Endothelial cell of umbilical vein (primary cell): ENCODE measurements at regions not wholly inside any gene's neighbourhood (a gene's known extent, or its start where the extent isn't known, plus 50 kb on each side); places are given as distances from the start of the nearest gene placed in this dataset.

Source experiments
- BruUV-seq: library from RNA; stranded (reverse); fragments of 400-500 nt; replicated peaks from 2 replicates; lab custom pipeline; 2021; lab: Mats Ljungman, UMichigan
- CTCF ChIA-PET: fragments of 300-600, 350-600 bp; sonication (Branson Sonifier 250); formaldehyde crosslinking; loops from one replicate; lab custom pipeline; 2021; ENCODE audit warnings: antibody characterized with exemption, inconsistent platforms; lab: Charles Lee
- POLR2A ChIA-PET: fragments of 300-600, 350-600 bp; sonication (Branson Sonifier 250); formaldehyde crosslinking; loops from one replicate; lab custom pipeline; 2021; ENCODE audit warnings: antibody characterized with exemption, inconsistent platforms; lab: Charles Lee
- DNase-seq: peaks from one replicate; pipeline ENCODE4 v3.0.0-alpha.2; 2011; ENCODE audit warnings: low read depth, low spot score
- FAIRE-seq: peaks from 2 replicates; lab custom pipeline; 2011; peaks lifted over from hg19 to GRCh38; lab: Jason Lieb, UNC
- H2AFZ ChIP-seq: 2 replicates; pipeline ENCODE4 v1.6.0; 2012; ENCODE audit warnings: low read depth, low read length, control low read depth, inconsistent platforms
- H3K27ac ChIP-seq: 2 replicates; pipeline ENCODE4 v1.5.1; 2011; ENCODE audit warnings: low read depth, mild to moderate bottlenecking, control low read depth, low read length, moderate library complexity; ENCODE audit not compliant: insufficient read depth
- H3K27me3 ChIP-seq, 2 experiments: 2 replicates each; pipeline versions ENCODE4 v1.6.0 to v1.6.1; 2011; ENCODE audit warnings: low read length in 2 of 2, mixed read lengths in 1 of 2; ENCODE audit not compliant: control insufficient read depth in 2 of 2, insufficient read depth in 2 of 2
- H3K36me3 ChIP-seq, 2 experiments: 2 replicates in 1 of 2; 3 replicates in 1 of 2; pipeline ENCODE4 v1.5.1; 2011; ENCODE audit warnings: low read length in 2 of 2, mild to moderate bottlenecking in 1 of 2, moderate library complexity in 1 of 2; ENCODE audit not compliant: control insufficient read depth in 2 of 2, insufficient read depth in 2 of 2; ENCODE audit errors: extremely low read depth in 1 of 2
- H3K4me1 ChIP-seq: 3 replicates; pipeline ENCODE4 v1.5.1; 2011; ENCODE audit warnings: mild to moderate bottlenecking, low read length; ENCODE audit not compliant: control insufficient read depth, insufficient read depth; ENCODE audit errors: extremely low read depth
- H3K4me2 ChIP-seq: 2 replicates; pipeline ENCODE4 v1.6.1; 2011; ENCODE audit warnings: low read length, control low read depth, mixed read lengths; ENCODE audit not compliant: insufficient read depth
- H3K4me3 ChIP-seq, 3 experiments: fragments of 200-600 bp in 1 of 3; sonication (generic), shearing (Covaris generic) in 1 of 3; replicated peaks in 1 of 3; 2 replicates each; pipeline ENCODE4 v1.5.1; 2011 to 2016; ENCODE audit warnings: control low read depth in 3 of 3, low read length in 3 of 3, mild to moderate bottlenecking in 2 of 3, inconsistent platforms in 1 of 3, low read depth in 1 of 3, moderate library complexity in 1 of 3; ENCODE audit not compliant: insufficient read depth in 1 of 3
- H3K79me2 ChIP-seq: 2 replicates; pipeline ENCODE4 v1.6.0; 2012; ENCODE audit warnings: low read length, inconsistent platforms; ENCODE audit not compliant: control insufficient read depth, insufficient read depth
- H3K9ac ChIP-seq: replicated peaks from 2 replicates; pipeline ENCODE3; 2011; ENCODE audit warnings: low read length, control low read depth; ENCODE audit not compliant: insufficient read depth; ENCODE audit errors: extremely low read depth
- H3K9me1 ChIP-seq: replicated peaks from 3 replicates; pipeline ENCODE4 v1.6.0; 2011; ENCODE audit warnings: mild to moderate bottlenecking, low read length; ENCODE audit not compliant: control insufficient read depth, insufficient read depth; ENCODE audit errors: extremely low read depth
- H3K9me3 ChIP-seq: replicated peaks from 2 replicates; pipeline ENCODE4 v1.5.1; 2012; ENCODE audit warnings: low read length, inconsistent platforms; ENCODE audit not compliant: control insufficient read depth, insufficient read depth
- H4K20me1 ChIP-seq: replicated peaks from 2 replicates; pipeline ENCODE3; 2011; ENCODE audit warnings: mild to moderate bottlenecking, low read length; ENCODE audit not compliant: control insufficient read depth, insufficient read depth; ENCODE audit errors: extremely low read depth
- EZH2 ChIP-seq: IDR thresholded peaks from 2 replicates; pipeline ENCODE4 v1.6.1; 2012; ENCODE audit warnings: borderline replicate concordance, low read depth, mild to moderate bottlenecking, moderate library complexity, low read length, inconsistent platforms; ENCODE audit not compliant: severe bottlenecking
- FOS ChIP-seq: IDR thresholded peaks from 2 replicates; pipeline ENCODE4 v1.6.1; 2011; ENCODE audit warnings: mild to moderate bottlenecking, low read length, moderate library complexity, borderline replicate concordance; ENCODE audit not compliant: insufficient read depth
- GATA2 ChIP-seq: IDR thresholded peaks from 2 replicates; pipeline ENCODE4 v1.7.0; 2011; ENCODE audit warnings: low read depth, mild to moderate bottlenecking, moderate library complexity, mixed read lengths, low read length; ENCODE audit not compliant: insufficient read length, insufficient read depth
- JUN ChIP-seq: IDR thresholded peaks from 2 replicates; pipeline ENCODE4 v1.6.1; 2011; ENCODE audit warnings: borderline replicate concordance, low read depth; ENCODE audit not compliant: insufficient read length, insufficient read depth
- MYC ChIP-seq: IDR thresholded peaks from one replicate; pipeline ENCODE4 v1.6.1; 2011; ENCODE audit warnings: mild to moderate bottlenecking, low read depth, low read length
- POLR2A ChIP-seq: IDR thresholded peaks from 2 replicates; pipeline ENCODE4 v1.6.1; 2012; ENCODE audit warnings: low read depth, mild to moderate bottlenecking, control low read depth, low read length
- POLR2AphosphoS5 ChIP-seq: IDR thresholded peaks from 2 replicates; pipeline ENCODE4 v1.6.1; 2012; ENCODE audit warnings: low read depth, mild to moderate bottlenecking, control low read depth, low read length, moderate library complexity; ENCODE audit not compliant: insufficient read depth
- dilution Hi-C: fragments of 300-500 bp; cut with MboI; formaldehyde crosslinking; loops from one replicate; pipeline ENCODE4 v1.15.0; 2019; ENCODE audit warnings: low sequenced_read_pairs; ENCODE audit not compliant: extremely low pct_ligation_motif_present
- intact Hi-C: fragments of 100-400 bp; cut with micrococcal nuclease; formaldehyde crosslinking; loops from one replicate; pipeline ENCODE4 v1.10.0; 2022
- TF ChIP-seq, protein P1 (sequence below), 2 donors: IDR thresholded peaks; 1 replicate in 1 of 2; 2 replicates in 1 of 2; pipeline ENCODE4 v1.5.1; 2011; ENCODE audit warnings: low read length in 2 of 2, mild to moderate bottlenecking in 2 of 2, moderate library complexity in 2 of 2, control low read depth in 1 of 2, inconsistent platforms in 1 of 2, low read depth in 1 of 2; ENCODE audit not compliant: insufficient read depth in 1 of 2; ENCODE audit errors: extremely low read depth in 1 of 2
- TF ChIP-seq, protein P2 (sequence below): IDR thresholded peaks from 2 replicates; pipeline ENCODE4 v1.6.1; 2011; ENCODE audit not compliant: insufficient read depth, insufficient read length

DNA sequence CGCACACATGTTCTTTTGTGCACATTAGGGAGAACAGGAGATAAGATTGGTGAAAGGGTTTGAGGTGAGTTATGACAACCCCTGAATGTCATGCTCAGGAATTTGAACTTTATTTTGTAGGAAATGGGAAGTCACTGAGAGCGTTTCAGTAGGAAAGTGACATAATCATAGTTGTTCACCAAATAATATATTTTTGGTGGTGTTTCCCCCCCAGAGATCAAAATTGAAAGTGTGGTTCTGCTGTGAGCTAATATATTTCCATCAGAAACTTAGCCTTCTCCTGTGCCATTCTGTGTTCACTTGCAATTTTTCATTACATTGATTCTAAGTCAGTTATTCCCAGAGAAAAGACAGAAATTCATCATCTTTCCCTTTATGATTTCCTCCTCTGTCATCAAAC lies 64.1 kb upstream of the RCN1 start:
- Histone ChIP-seq H3K27me3 (no peaks in the 10 kb centered on the region), H3K4me2 (no peak overlapping the region), H2AFZ (no peak overlapping the region), H3K9ac (no peak overlapping the region), H3K9me1 (no peaks in the 10 kb centered on the region), H3K27ac (no peak overlapping the region), H3K9me3 (no peaks in the 10 kb centered on the region), H3K36me3 (no peaks in the 10 kb centered on the region), H4K20me1 (no peaks in the 10 kb centered on the region), H3K4me1 (no peaks in the 10 kb centered on the region), H3K4me3 (no peak overlapping the region), H3K79me2 (no peaks in the 10 kb centered on the region)
- ChIA-PET POLR2A (no interaction called here), CTCF (interaction anchor here (1.8 to 2.8 kb wide), 2 partner anchors 20 to 22 kb away, joined by 5 to 9 read pairs; no protein-coding TSS in a partner anchor)
- BruUV-seq, result no TSS peak
- intact Hi-C loops, result no loop called here
- dilution Hi-C loops, result loop anchor here (25.0 kb wide), 1 partner anchor 136 kb away; no protein-coding TSS in a partner anchor
- FAIRE-seq (no peak), DNase-seq (no peak)
- no peak for TF ChIP-seq EZH2
- no peak for TF ChIP-seq JUN
- TF ChIP-seq, protein P1, sequence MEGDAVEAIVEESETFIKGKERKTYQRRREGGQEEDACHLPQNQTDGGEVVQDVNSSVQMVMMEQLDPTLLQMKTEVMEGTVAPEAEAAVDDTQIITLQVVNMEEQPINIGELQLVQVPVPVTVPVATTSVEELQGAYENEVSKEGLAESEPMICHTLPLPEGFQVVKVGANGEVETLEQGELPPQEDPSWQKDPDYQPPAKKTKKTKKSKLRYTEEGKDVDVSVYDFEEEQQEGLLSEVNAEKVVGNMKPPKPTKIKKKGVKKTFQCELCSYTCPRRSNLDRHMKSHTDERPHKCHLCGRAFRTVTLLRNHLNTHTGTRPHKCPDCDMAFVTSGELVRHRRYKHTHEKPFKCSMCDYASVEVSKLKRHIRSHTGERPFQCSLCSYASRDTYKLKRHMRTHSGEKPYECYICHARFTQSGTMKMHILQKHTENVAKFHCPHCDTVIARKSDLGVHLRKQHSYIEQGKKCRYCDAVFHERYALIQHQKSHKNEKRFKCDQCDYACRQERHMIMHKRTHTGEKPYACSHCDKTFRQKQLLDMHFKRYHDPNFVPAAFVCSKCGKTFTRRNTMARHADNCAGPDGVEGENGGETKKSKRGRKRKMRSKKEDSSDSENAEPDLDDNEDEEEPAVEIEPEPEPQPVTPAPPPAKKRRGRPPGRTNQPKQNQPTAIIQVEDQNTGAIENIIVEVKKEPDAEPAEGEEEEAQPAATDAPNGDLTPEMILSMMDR (IDR thresholded peaks at IDR 0.05; ENCODE audit: extremely low read depth in 1 of 2, insufficient read depth in 1 of 2, low read depth in 1 of 2, low read length in 2 of 2), result no peak
- TF ChIP-seq, protein P2, sequence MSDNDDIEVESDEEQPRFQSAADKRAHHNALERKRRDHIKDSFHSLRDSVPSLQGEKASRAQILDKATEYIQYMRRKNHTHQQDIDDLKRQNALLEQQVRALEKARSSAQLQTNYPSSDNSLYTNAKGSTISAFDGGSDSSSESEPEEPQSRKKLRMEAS, result no peak
- no peak for TF ChIP-seq POLR2AphosphoS5
- no peak for TF ChIP-seq GATA2
- TF ChIP-seq FOS, result no peak
- no peak for TF ChIP-seq POLR2A
- no peak for TF ChIP-seq MYC
